ENCODE measurements at regions not wholly inside any gene's neighbourhood (a gene's known extent, or its start where the extent isn't known, plus 50 kb on each side); places are given as distances from the start of the nearest gene placed in this dataset.

DNA sequence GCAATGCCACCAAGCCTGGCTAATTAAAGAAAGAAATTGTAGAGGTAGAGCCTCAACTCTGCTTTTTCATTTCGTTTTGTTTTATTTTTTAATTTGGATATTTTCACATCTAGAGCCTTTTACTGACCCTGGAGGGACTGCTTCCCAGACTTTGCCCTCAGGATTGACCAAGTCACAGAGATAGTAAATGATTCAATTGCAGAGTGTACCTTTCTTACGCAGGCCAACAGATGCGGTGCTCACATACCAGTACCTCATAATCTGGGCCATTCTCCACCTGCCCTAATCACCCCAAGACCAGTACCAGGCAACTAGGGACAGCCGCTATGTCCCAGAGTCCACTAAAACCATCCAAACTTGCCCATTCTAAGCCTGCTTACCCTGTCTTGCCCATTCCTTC lies 110.8 kb downstream of the DDX1 start:
- TF ChIP-seq CTCF (IDR thresholded peaks at IDR 0.05), result no peak
- TF ChIP-seq EP300 (IDR thresholded peaks at IDR 0.05), result no peak
